ENCODE measurements at regions not wholly inside any gene's neighbourhood (a gene's known extent, or its start where the extent isn't known, plus 50 kb on each side); places are given as distances from the start of the nearest gene placed in this dataset.

- DNase-seq: no peak
These were observed 1218.1 kb downstream of the SLITRK1 start for GRCh38 chr13:82664183-82664582.

DNA sequence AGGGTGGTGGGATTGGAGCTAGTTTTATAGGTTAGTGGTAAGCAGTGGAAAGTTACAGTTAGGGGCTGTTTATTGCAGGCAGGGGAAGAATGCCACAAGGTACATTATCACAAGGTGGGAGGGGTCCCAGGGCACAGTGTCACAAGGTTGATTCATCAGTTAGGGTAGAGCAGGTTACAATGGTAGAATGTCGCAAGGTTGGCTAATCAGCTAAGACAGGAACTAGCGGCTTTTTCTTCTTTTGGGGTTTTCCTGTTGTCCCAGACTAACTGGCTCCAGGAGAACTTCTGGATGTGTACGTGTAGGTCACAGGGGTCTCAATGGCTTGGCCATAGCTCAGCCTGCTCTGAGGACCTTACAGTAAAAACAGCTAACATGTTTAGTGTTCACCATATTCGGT lies 1221.1 kb downstream of the SLITRK1 start:
- DNase-seq: no peak

DNA sequence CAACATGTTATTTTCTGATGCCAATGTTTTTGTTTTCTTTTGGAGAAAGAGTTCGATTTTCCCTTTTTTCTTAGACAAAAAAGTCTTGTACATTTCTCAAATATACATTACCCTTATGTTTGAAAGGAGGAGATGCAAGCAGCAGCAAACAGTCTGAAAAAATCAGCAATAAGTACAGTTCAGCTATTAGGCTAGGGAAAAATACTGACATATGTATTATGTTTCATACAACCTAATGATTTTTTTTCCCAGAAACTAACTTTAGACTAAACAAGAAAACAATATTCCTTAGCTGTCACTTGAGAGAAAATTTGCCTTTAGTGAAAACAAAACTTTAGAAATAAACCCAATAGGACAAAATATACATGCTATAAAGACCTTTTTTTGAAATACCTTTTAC lies 1223.5 kb downstream of the SLITRK1 start:
- DNase-seq: no peak

- no peak for DNase-seq
These were observed 1224.8 kb downstream of the SLITRK1 start for GRCh38 chr13:82657471-82657870.

DNA sequence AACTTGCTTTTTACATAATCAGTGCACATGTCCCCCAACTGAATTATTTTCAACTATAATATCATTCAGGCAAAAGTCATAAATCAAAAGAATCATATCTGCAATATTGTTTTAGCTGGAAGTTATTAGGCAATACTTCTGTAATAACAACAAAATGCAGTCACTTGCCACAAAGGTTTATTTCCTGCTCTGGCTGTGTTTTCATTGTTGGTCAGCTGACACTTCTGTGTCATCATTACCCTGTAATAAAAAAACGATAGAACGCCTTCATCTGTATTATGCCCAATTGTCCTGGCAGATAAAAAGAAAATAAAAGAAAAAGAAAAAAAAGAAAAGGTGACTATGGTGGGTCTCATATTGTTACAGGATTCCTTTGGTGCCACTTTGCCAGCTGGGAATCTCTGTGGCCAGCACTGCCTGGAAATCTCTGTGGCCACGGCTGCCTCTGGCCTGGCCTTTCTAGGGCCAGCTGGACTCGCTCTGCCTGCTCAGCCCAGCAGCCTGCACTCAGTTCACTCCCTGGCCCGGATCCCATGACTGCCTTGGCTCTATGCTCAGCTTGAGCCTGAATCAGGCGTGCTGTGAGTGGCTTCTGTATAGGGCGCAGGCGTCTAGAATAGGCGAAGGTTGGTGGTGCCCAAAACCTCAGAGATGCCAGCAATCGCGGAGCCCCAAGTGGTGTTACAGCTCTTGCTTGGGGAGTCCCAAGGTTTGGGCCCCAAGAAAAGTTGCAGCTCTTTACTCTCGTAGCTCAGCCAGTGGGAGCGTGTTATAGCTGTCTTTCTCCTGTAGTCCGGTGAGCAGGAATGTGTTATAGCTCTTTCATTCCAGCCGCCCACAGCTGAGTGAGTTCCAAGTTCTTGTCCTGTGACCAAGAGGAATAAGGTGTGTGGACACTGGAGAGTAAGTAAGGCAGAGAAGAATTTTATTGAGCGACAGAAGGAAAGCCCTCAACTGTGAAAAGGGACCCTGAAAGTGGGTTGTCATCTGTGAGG lies 1227.1 kb downstream of the SLITRK1 start:
- no peak for DNase-seq

DNA sequence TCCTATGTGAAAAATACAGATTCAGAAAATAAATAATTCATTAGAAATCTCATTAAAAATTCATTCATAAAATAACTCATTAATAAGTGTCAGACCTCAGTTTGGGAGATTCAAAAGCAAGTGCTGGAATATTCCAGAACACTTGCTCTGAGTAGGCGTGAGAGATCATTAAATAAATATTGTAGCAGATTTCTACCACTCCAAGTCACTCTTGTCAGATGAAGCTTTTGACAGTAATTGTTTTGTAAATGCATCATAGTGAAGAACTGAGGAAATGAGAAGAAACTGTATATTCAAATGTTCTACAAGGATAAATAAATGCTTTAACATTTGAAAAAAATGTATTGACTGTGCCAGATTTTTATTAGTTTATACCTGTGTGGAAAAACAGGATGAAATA lies 1228.1 kb downstream of the SLITRK1 start:
- DNase-seq: no peak

DNA sequence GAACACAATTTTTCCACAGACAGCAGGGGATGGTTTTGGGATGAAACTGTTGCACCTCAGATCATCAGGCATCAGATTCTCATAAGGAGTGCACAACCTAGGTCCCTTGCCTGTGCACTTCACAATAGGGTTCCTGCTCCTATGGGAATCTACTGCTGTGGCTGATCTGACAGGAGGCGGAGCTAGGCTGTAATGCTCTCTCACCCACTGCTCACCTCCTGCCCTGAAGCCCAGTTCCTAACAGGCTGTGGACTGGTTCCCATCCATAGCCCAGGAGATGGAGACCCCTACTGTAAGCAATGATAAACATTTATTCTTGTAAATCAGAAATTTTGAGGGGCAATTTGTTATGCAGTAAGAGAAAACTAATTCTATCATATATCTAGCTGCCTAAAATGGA lies 1234.7 kb downstream of the SLITRK1 start:
- no peak for DNase-seq

DNA sequence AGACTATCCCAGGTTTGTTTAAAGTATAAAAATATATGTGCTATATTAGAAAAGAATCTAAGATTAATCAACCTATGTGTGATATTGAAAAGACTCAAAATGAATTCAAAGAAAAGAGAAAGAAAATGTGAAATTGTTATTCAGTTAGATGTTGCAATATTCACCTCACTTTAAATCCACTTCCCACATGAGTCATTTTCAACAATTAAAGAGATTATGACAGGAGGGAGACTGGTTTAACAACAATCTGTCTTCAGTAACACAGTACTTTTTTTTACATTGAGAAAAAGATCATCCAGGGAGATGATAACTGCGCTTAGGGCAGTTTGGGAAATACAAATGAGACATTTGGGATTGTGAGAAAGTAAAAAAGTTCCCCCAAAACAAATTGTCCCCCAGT lies 1246.2 kb downstream of the SLITRK1 start:
- no peak for DNase-seq

DNA sequence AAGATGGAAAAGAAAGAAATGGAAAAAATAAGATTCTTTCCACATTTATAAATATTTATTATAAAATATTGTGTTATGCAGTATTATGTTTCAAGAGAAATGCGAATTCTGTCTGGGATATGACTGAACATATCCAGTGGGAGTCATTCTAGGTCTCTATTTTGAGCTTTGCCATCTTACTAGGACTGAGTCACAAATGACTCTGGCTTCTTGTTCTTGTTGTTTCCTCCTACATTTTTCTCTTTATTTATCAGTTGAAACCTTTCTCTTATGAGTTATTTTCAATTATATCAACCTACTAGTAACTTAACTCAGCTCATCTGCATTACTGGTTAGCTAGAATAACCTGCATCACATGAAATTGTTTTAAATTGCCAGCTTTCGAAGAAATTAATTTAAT lies 1247.3 kb downstream of the SLITRK1 start:
- DNase-seq: no peak

- no peak for DNase-seq
These were observed 1255.1 kb downstream of the SLITRK1 start for GRCh38 chr13:82627183-82627582.

DNA sequence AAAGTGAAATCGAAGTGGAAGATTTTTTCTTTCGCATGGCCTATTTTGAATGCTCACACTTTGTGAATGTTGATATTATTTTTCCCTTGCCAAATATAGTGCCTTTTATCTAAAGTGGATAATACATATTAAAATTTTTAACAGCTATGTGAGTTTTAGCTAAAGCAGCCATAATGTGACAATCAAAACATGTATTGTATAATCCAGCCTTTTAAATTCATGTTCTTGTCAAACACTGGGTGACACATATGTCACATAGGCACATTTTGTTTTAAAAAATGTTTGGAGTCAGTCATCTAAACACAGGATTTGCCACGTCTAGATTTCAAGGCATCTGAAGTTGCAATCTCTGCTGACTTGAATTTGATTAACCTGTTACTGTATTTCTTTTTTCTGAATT lies 1256.6 kb downstream of the SLITRK1 start:
- no peak for DNase-seq

DNA sequence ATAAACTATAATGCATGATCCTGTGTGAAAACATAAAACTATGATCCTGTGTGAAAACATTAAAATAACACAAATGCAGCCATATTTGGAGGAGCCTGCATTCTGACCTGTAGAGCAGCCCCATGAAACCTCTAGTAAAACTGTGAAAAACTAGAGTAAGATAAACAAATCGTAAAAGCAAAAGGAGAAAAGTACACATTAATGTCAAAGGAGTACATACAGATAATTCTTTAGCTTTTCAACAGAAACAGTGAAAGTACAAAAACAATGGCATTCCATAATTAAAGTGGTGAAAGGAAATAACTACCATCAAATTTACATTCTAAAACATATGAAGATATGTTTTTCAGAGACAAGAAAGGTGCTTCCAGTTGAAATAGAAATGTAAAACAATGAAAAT lies 1267.2 kb downstream of the SLITRK1 start:
- no peak for DNase-seq

DNA sequence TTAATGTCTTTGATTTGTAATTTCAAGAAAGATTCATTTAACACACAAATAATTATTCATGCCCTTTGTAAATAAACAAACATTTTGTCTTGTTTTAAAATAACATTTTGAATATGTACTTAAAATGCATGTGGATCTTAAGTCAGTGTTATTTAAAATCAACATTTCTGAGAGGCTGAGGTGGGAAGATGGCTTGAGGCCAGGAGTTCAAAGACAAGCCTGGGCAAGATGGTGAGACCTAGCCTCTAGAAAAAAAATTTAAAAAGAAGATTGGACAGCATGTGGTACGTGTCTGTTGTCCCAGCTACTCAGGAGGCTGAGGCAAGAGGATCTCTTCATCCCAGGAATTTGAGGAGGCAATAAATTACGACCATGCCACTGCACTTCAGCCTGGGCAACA lies 1268.2 kb downstream of the SLITRK1 start:
- no peak for DNase-seq

- DNase-seq: no peak
These were observed 1276.3 kb downstream of the SLITRK1 start for GRCh38 chr13:82606008-82606407.

DNA sequence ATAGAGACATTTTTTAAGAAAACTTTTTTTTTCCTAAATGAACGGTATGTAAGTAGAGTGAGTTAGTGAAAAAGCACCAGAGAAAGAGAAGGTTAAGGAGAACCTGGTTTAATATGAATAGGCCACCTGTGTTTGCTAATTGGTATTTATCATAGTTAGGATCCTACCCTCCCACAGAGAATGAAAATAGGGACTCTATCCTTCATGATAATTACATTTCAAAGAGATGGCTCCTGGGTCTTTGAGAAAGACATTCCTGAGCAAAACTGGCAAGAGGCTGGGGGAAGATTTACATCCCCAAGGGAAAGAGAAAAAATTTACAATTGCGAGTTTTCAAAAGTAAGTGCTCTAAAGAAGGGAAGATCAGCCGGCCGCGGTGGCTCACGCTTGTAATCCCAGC lies 1284.5 kb downstream of the SLITRK1 start:
- DNase-seq: no peak

DNA sequence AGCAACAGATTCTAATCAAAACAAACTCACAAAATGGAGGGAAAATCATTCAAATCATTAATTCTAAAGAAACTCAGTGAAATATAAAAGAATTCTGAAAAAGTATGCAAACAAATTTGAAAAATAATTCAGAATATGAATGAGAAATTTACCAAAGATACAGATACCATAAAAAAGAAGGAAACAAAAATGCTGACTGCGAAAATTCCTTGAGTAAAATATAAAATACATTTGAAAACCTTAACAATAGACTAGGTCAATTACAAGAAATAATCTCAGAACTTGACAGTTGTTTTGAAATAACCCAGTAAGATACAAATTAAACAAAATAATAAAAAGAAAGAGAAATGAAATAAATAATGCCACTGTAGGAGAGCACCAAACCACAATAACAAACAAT lies 1289.0 kb downstream of the SLITRK1 start:
- no peak for DNase-seq

DNA sequence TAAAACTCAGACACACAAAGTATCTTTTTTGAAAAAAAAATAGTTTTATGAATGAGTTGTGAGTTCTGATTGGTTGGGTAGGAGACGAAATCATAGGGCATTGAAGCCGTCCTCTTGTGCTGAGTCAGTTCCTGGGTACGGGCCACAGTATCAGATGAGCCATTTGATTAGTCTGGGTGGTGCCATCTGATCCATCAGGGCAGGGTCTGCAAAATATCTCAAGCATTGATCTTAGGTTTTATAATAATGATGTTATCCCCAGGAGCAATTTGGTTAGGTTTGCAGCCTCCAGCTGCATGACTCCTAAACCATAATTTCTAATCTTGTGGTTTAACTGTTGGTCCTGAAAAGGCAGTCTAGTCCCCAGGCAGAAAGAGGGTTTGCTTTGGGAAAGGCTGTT lies 1310.6 kb downstream of the SLITRK1 start:
- DNase-seq: no peak

DNA sequence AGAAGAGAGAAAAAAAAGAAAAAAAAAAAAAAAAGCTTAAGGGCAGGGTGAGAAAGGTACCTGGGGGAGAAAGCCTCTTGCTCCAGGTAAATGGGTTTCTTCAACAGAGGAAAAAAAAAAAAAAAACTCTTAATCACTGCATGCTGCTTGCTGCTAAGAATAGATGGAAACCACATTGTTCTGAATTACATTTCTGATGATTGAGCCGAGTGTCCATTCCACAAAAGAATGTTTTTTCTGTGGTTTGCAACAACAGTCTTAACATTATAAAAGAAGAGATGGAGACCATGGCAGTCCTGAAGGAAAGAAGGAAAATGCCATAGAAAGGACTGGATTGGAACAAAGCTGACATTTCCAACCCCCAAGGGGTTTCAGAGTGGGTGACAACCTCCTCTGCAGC lies 1312.7 kb downstream of the SLITRK1 start:
- no peak for DNase-seq

- no peak for DNase-seq
These were observed 1315.4 kb downstream of the SLITRK1 start for GRCh38 chr13:82566864-82567263.

DNA sequence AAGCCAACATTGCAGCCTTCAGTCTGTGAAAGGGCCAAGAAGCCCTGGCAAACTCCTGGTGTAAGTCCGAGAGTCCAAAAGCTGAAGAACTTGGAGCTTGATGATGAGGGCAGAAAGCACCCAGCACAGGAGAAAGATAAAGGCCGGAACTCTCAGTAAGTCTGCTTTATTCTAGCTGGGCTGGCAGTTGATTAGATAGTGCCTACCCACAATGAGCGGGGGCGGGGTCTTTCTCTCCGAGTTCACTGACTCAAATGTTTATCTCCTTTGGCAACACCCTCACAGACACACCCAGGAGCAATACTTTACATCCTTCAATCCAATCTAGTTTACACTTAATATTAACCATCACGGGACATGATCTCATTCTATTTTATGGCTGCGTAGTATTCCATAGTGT lies 1317.1 kb downstream of the SLITRK1 start:
- no peak for DNase-seq

GRCh38 chr13:82560889-82561288 lies 1321.4 kb downstream of the SLITRK1 start:
- DNase-seq: no peak

GRCh38 chr13:82522872-82523271 lies 1359.4 kb downstream of the SLITRK1 start:
- no peak for DNase-seq

GRCh38 chr13:82506805-82507414 lies 1375.4 kb downstream of the SLITRK1 start:
- DNase-seq: no peak

GRCh38 chr13:82501834-82502233 lies 1380.4 kb downstream of the SLITRK1 start:
- DNase-seq: no peak

DNA sequence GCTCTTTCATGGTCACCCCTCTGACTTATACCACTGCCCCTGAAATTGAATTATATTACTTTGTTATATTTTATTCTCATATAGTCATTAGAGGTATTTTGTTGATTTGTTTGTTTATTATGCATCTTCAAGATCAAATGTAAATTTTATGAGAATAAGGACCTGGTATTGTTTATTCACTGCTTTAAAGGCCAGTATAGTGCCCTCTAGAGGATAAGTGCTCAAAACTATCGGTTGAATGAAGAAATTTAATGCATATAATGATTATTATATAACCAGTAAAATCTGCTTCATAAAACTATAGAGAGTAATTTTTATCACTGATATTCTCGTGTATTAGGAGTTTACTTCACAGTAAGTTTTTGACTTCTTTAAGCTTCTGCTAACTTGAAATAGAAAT lies 1401.9 kb downstream of the SLITRK1 start:
- no peak for DNase-seq
